ENCODE measurements at regions not wholly inside any gene's neighbourhood (a gene's known extent, or its start where the extent isn't known, plus 50 kb on each side); places are given as distances from the start of the nearest gene placed in this dataset.

GRCh38 chr15:35191783-35192182 is 106.7 kb upstream of the NANOGP8 start:
- 83 to 98% methylated on average over 2 of the region's 2 CpGs for WGBS, 2 donors
- Histone ChIP-seq H3K9me3 (peaks cover 0 to 15% (median 0%) of the 10 kb centered on the region in 4 donors), H3K4me3 (no peak overlapping the region), H3K27ac (no peak overlapping the region), H3K36me3 (no peaks in the 10 kb centered on the region), H3K27me3 (no peaks in the 10 kb centered on the region), H3K4me1 (no peaks in the 10 kb centered on the region)
- no peak for DNase-seq (ENCODE audit: low spot score in 2 of 2)
- no peak for TF ChIP-seq EP300 (IDR thresholded peaks at IDR 0.05)
- no peak for TF ChIP-seq POLR2A (IDR thresholded peaks at IDR 0.05)
- no peak for TF ChIP-seq CTCF (IDR thresholded peaks at IDR 0.05)

- no peak overlapping the region for H3K27ac ChIP-seq
- no peak overlapping the region for H3K4me3 ChIP-seq
- peaks cover 0 to 3% (median 0%) of the 10 kb centered on the region in 4 donors for H3K9me3 ChIP-seq
- TF ChIP-seq POLR2A (IDR thresholded peaks at IDR 0.05): no peak
- no peak for TF ChIP-seq CTCF (IDR thresholded peaks at IDR 0.05)
- TF ChIP-seq EP300 (IDR thresholded peaks at IDR 0.05): no peak
- H3K4me1 ChIP-seq: no peaks in the 10 kb centered on the region
- WGBS, 2 donors: 40 to 44% methylated on average over 1 of the region's 1 CpG
- no peaks in the 10 kb centered on the region for H3K36me3 ChIP-seq
- no peak for DNase-seq (ENCODE audit: low spot score in 2 of 2)
- no peaks in the 10 kb centered on the region for H3K27me3 ChIP-seq
Measured at GRCh38 chr15:35186346-35186745, 101.3 kb upstream of the NANOGP8 start.

- no peak for DNase-seq (ENCODE audit: low spot score in 2 of 2)
- no peaks in the 10 kb centered on the region for H3K9me3 ChIP-seq
- no peaks in the 10 kb centered on the region for H3K27me3 ChIP-seq
- 66 to 67% methylated on average over 1 of the region's 1 CpG for WGBS, 2 donors
- no peaks in the 10 kb centered on the region for H3K36me3 ChIP-seq
- no peak overlapping the region for H3K27ac ChIP-seq
- TF ChIP-seq EP300 (IDR thresholded peaks at IDR 0.05): no peak
- TF ChIP-seq CTCF (IDR thresholded peaks at IDR 0.05): no peak
- no peak for TF ChIP-seq POLR2A (IDR thresholded peaks at IDR 0.05)
- no peak overlapping the region for H3K4me3 ChIP-seq
- no peaks in the 10 kb centered on the region for H3K4me1 ChIP-seq
Measured at GRCh38 chr15:35184646-35185045, 99.6 kb upstream of the NANOGP8 start.

- TF ChIP-seq CTCF (IDR thresholded peaks at IDR 0.05): no peak
- no peak for TF ChIP-seq POLR2A (IDR thresholded peaks at IDR 0.05)
- TF ChIP-seq EP300 (IDR thresholded peaks at IDR 0.05): no peak
- no peak overlapping the region for H3K27ac ChIP-seq
- no peak overlapping the region for H3K4me3 ChIP-seq
- no peak for DNase-seq (ENCODE audit: low spot score in 2 of 2)
- no peaks in the 10 kb centered on the region for H3K4me1 ChIP-seq
- 15 to 30% methylated on average over 2 of the region's 2 CpGs for WGBS, 2 donors
- H3K27me3 ChIP-seq: no peaks in the 10 kb centered on the region
- H3K36me3 ChIP-seq: no peaks in the 10 kb centered on the region
- no peaks in the 10 kb centered on the region for H3K9me3 ChIP-seq
Measured at GRCh38 chr15:35182841-35183479, 97.9 kb upstream of the NANOGP8 start.

- DNase-seq (ENCODE audit: low spot score in 2 of 2): no peak
- no peaks in the 10 kb centered on the region for H3K9me3 ChIP-seq
- H3K27ac ChIP-seq: no peak overlapping the region
- H3K27me3 ChIP-seq: no peaks in the 10 kb centered on the region
- H3K4me3 ChIP-seq: no peak overlapping the region
- no peaks in the 10 kb centered on the region for H3K4me1 ChIP-seq
- TF ChIP-seq POLR2A (IDR thresholded peaks at IDR 0.05) (no peak), CTCF (IDR thresholded peaks at IDR 0.05) (no peak), EP300 (IDR thresholded peaks at IDR 0.05) (no peak)
- no peaks in the 10 kb centered on the region for H3K36me3 ChIP-seq
Measured at GRCh38 chr15:35181538-35181937, 96.4 kb upstream of the NANOGP8 start.
